Smooth muscle cell (in vitro differentiated cells): ENCODE measurements at regions not wholly inside any gene's neighbourhood (a gene's known extent, or its start where the extent isn't known, plus 50 kb on each side); places are given as distances from the start of the nearest gene placed in this dataset.
A peak's percentile ranks its signal among the peaks of the same experiment; 100 is the strongest.

Source experiments
- DNase-seq: peaks from one replicate; lab custom pipeline; 2025; ENCODE audit not compliant: unreplicated experiment; lab: John Stamatoyannopoulos, UW
- H2AFZ ChIP-seq: fragments of 200-600 bp; sonication (generic); 2 replicates; pipeline ENCODE4 v1.6.0; 2016; ENCODE audit warnings: antibody characterized with exemption, low read depth, mild to moderate bottlenecking
- H3F3A ChIP-seq: fragments of 200-600 bp; sonication (generic); 2 replicates; pipeline ENCODE4 v1.6.0; 2017; ENCODE audit warnings: antibody characterized with exemption, low read depth
- H3K27ac ChIP-seq: fragments of 200-600 bp; sonication (generic); 2 replicates; pipeline ENCODE4 v1.5.1; 2016; ENCODE audit warnings: low read depth, mild to moderate bottlenecking
- H3K27me3 ChIP-seq: fragments of 200-600 bp; sonication (generic); 2 replicates; pipeline ENCODE4 v1.6.1; 2016; ENCODE audit warnings: low read depth, mild to moderate bottlenecking
- H3K36me3 ChIP-seq: fragments of 200-600 bp; sonication (generic); 2 replicates; pipeline ENCODE4 v1.5.1; 2016; ENCODE audit warnings: low read depth
- H3K4me1 ChIP-seq: fragments of 200-600 bp; sonication (generic); 2 replicates; pipeline ENCODE4 v1.5.1; 2016; ENCODE audit warnings: low read depth
- H3K4me2 ChIP-seq: fragments of 200-600 bp; sonication (generic); 2 replicates; pipeline ENCODE4 v1.6.0; 2016; ENCODE audit warnings: mild to moderate bottlenecking
- H3K4me3 ChIP-seq: fragments of 200-600 bp; sonication (generic); 2 replicates; pipeline ENCODE4 v1.5.1; 2016; ENCODE audit warnings: mild to moderate bottlenecking
- H3K79me2 ChIP-seq: fragments of 200-600 bp; sonication (generic); 2 replicates; pipeline ENCODE4 v1.6.0; 2016; ENCODE audit warnings: low read depth, mild to moderate bottlenecking
- H3K9ac ChIP-seq: fragments of 200-600 bp; sonication (generic); 2 replicates; pipeline ENCODE4 v1.6.0; 2016; ENCODE audit warnings: low read depth
- H3K9me3 ChIP-seq: fragments of 200-600 bp; sonication (generic); replicated peaks from 2 replicates; pipeline ENCODE4 v1.5.1; 2016; ENCODE audit warnings: low read depth
- H4K20me1 ChIP-seq: fragments of 200-600 bp; sonication (generic); 2 replicates; pipeline ENCODE4 v1.6.0; 2016; ENCODE audit warnings: low read depth
- CTCF ChIP-seq: fragments of 200-600 bp; sonication (generic); IDR thresholded peaks from 2 replicates; pipeline ENCODE4 v1.5.1; 2017; ENCODE audit warnings: borderline replicate concordance, mild to moderate bottlenecking, antibody characterized with exemption; ENCODE audit not compliant: insufficient read depth, poor library complexity, severe bottlenecking
- WGBS: methylation state at CpG from one replicate; pipeline ENCODE4 v1.1.7; 2016; ENCODE audit warnings: low lambda C conversion rate; 5-methylcytosine and 5-hydroxymethylcytosine counted together

GRCh38 chr20:11197851-11198250 is 524.1 kb upstream of the JAG1 start:
- TF ChIP-seq CTCF, result no peak
- Histone ChIP-seq H3K9me3 (no peaks in the 10 kb centered on the region), H2AFZ (no peak overlapping the region), H3K4me1 (peaks cover 5% of the 10 kb centered on the region), H3K36me3 (no peaks in the 10 kb centered on the region), H3K79me2 (no peaks in the 10 kb centered on the region), H3K27me3 (no peaks in the 10 kb centered on the region), H3K4me2 (no peak overlapping the region), H3K27ac (no peak overlapping the region), H3F3A (peaks cover 9% of the 10 kb centered on the region), H3K4me3 (no peak overlapping the region), H3K9ac (no peak overlapping the region), H4K20me1 (no peaks in the 10 kb centered on the region)
- DNase-seq, result no peak

GRCh38 chr20:11200423-11200822 is 526.6 kb upstream of the JAG1 start:
- H3K9me3 ChIP-seq, result no peaks in the 10 kb centered on the region
- H3F3A ChIP-seq, result peaks cover 8% of the 10 kb centered on the region
- no peak overlapping the region for H3K9ac ChIP-seq
- H2AFZ ChIP-seq, result no peak overlapping the region
- TF ChIP-seq CTCF, result no peak
- no peak overlapping the region for H3K4me3 ChIP-seq
- H3K4me2 ChIP-seq, result no peak overlapping the region
- H3K27ac ChIP-seq, result no peak overlapping the region
- no peaks in the 10 kb centered on the region for H3K79me2 ChIP-seq
- no peaks in the 10 kb centered on the region for H3K27me3 ChIP-seq
- no peaks in the 10 kb centered on the region for H4K20me1 ChIP-seq
- peaks cover 5% of the 10 kb centered on the region for H3K4me1 ChIP-seq
- no peak for DNase-seq
- no peaks in the 10 kb centered on the region for H3K36me3 ChIP-seq

- no peaks in the 10 kb centered on the region for H3K4me1 ChIP-seq
- H3K4me3 ChIP-seq, result no peak overlapping the region
- no peak overlapping the region for H3K9ac ChIP-seq
- no peak for DNase-seq
- H3K9me3 ChIP-seq, result no peaks in the 10 kb centered on the region
- H3K36me3 ChIP-seq, result no peaks in the 10 kb centered on the region
- no peaks in the 10 kb centered on the region for H3K79me2 ChIP-seq
- no peaks in the 10 kb centered on the region for H3K27me3 ChIP-seq
- peak overlapping the region; percentile 1 for H2AFZ ChIP-seq
- H3K27ac ChIP-seq, result peak overlapping the region; percentile 85
- H4K20me1 ChIP-seq, result no peaks in the 10 kb centered on the region
- WGBS, result 19% methylated on average over 4 of the region's 4 CpGs
- peaks cover 23% of the 10 kb centered on the region for H3F3A ChIP-seq
- peak overlapping the region; percentile 14 for H3K4me2 ChIP-seq
- peak; percentile 83 for TF ChIP-seq CTCF
Observed at GRCh38 chr20:11204926-11205768, 531.3 kb upstream of the JAG1 start.

GRCh38 chr20:11205769-11206362 is 532.1 kb upstream of the JAG1 start:
- no peaks in the 10 kb centered on the region for H3K79me2 ChIP-seq
- H3F3A ChIP-seq, result peaks cover 23% of the 10 kb centered on the region
- WGBS, result 37% methylated on average over 4 of the region's 4 CpGs
- no peak for TF ChIP-seq CTCF
- no peaks in the 10 kb centered on the region for H3K9me3 ChIP-seq
- H3K4me3 ChIP-seq, result no peak overlapping the region
- peak overlapping the region; percentile 14 for H3K4me2 ChIP-seq
- no peaks in the 10 kb centered on the region for H3K36me3 ChIP-seq
- peak overlapping the region; percentile 1 for H2AFZ ChIP-seq
- H3K9ac ChIP-seq, result no peak overlapping the region
- no peaks in the 10 kb centered on the region for H4K20me1 ChIP-seq
- no peaks in the 10 kb centered on the region for H3K4me1 ChIP-seq
- DNase-seq, result no peak
- H3K27ac ChIP-seq, result peak overlapping the region; percentile 85
- H3K27me3 ChIP-seq, result no peaks in the 10 kb centered on the region
